GM19035 (cell line): ENCODE measurements at regions not wholly inside any gene's neighbourhood (a gene's known extent, or its start where the extent isn't known, plus 50 kb on each side); places are given as distances from the start of the nearest gene placed in this dataset.
A peak's percentile ranks its signal among the peaks of the same experiment; 100 is the strongest.

Source experiments
- ATAC-seq: cut with Tn5 transposase; IDR thresholded peaks from one replicate; pipeline ENCODE4 v1.9.1; 2021; ENCODE audit not compliant: unreplicated experiment

DNA sequence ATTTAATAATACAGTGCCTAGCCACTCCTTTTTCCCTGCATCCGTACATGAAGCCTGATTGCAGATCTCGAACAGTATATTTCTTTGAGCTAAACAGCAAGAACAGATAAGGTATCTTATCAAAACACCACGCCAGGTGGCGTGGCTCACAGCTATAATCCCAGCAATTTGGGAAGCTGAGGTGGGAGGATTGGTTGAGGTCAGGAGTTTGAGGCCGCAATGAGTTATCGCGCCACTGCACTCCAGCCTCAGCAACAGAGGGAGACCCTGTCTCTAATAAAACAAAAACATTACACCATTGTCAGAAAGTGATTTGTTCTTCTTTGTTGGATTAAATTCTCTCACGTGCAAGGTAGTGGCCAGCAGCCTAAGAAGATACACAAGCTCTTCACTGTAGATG lies 291.2 kb upstream of the DMRT1 start:
- ATAC-seq, result no peak

DNA sequence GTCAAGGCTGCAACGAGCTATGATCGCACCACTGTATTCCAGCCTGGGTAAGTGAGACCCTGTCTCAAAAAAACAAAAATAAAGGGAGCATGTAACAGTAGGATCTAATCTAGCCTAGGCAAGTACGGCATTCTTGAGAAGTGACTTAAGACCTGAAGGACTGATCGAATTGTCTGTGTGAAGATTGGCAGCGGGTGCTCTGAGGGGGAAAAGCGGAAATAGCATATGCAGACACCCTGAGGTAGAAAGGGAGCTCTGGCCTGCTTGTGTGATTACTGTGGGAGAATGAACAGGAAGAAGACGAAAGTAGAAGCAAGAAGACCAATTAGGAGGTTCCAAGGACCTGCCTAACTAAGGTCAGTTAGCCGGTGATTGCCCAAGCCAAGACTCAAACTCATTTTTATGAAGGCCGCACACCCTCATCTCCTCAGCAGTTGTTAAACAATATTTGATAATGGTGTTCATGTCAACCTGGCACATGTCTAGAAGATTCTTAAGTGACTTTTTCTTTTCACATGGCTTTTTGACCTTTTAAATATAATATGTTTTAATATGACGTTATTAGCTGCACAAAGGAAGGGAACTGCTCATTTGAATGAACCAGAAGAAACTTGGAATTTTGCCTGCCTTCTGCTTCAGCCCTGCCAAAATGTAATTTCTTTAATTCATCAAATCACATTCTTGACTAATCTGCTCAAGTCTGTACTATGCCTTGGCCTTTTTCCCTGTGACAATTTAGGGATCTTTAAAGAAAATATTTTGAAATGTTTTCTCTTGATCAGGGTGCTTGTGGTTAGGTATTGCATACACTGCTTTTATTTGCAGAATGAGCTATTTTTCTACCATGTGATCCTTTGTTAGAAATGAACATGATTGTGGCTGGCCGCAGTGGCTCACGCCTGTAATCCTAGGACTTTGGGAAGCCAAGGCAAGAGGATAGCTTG lies 289.2 kb upstream of the DMRT1 start:
- no peak for ATAC-seq

DNA sequence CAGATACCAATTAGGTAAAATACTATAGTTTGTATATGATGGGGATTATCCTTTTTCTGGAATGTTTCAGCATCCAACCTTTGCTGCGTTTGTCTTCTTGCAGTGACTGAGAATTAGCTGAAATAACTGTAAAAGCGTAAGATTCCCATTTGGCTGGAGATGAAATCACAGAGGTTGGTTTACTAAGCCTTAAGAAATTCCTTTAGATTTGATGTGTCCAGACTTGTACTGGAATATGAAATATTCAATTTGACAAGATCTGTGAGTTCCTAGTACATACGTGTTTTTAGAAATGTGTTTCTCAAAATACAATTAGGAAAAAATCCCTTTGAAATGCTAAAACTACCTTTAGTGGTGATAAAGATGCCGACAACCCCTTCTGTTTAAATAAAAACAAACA lies 286.0 kb upstream of the DMRT1 start:
- ATAC-seq, result no peak

DNA sequence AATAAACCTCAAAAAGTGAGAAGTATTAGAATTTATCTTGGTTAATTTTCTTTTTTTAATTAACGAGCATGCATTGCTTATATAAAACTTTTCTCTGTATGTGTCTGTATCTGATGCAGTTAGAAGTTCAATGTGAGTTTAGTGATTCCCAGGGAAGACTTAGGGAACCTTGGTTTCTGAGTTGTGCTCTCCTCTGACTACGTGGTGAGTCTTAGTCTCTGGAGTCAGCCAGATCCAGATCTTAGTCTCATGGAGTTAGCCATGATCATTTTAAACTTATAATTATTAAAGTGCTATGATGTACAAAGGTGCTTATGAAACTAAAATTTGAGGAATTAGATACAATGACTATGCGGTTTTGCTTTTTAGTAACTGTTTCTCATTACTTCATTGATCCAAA lies 285.3 kb upstream of the DMRT1 start:
- no peak for ATAC-seq

DNA sequence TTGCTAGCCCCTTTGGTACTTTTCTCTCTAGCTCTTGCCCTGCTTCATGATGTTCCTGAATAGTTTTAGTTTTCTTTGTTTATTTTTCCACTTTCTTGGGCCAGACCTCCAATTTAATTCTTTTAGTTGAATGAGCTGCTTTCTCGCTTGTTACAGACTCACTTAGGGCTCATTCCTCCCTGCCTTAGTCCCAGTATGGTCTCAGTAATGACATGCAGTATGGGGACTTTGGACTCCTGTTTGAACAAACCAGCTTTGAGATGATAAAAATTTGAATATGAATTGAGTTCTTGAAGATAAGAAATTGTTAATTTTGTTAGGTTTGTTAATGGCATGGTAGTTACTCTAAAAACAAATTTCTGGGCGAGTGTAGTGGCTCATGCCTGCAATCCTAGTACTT lies 284.8 kb upstream of the DMRT1 start:
- ATAC-seq, result no peak

DNA sequence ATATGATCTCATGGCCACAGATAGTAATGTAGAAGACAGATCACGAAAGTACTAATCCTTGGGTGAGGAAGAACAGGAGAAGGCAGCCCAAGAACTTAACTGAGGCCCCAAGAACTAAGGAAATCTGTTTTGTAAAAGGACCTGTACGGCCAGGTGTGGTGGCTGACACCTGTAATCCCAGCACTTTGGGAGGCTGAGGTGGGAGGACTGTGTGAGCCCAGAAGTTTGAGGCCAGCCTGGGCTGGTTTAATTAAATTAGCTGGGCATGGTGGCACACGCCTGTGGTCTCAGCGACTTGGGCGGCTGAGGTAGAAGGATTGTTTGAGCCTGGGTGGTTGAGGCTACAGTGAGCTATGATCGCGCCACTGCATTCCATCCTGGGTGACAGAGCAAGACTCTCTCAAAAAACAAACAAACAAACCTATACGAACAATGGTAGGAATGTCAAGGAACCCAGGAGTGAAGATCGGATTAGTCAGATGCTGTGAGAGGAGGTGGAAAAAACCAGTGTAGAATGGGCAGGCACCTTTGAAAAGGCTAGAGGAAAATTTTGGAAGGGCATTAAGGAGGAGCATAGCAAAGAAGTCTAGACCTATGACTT lies 283.8 kb upstream of the DMRT1 start:
- ATAC-seq, result no peak

DNA sequence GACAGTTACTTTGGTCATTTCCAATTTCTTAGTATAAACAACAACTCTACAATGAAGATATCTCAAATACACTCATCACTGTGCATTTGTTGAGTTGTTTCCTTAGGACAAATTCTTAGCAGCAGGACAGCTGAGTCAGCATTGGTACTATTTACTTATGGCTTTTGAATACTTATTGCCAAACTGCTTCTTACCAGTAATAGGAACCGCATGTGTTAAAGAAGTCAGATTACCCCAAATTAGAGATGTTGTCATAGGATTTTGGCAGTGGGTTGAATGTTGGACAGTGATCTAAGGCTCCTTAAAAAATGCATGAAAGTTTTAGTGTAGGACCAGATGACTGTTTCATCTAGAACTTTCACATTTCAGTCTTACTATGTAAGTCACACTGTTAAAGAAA lies 280.1 kb upstream of the DMRT1 start:
- ATAC-seq, result no peak

DNA sequence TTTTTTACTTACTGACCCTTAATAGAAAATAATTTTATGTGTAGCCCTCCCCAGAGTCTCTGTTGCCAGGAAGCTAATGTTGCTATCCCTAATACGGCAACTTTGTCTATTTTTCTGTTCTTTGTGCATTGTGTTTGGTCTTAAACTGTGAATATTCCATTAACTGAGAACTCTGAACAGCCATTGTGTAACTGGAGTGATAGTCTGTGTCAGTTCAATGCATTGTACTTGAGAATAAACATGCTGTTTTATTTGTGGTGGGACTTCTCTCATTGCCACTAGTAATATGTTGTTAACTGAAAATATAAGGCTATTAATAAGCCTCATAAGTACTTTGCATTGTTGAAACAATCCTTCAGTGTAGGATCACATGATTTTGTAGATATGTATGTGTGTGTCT lies 278.3 kb upstream of the DMRT1 start:
- no peak for ATAC-seq

DNA sequence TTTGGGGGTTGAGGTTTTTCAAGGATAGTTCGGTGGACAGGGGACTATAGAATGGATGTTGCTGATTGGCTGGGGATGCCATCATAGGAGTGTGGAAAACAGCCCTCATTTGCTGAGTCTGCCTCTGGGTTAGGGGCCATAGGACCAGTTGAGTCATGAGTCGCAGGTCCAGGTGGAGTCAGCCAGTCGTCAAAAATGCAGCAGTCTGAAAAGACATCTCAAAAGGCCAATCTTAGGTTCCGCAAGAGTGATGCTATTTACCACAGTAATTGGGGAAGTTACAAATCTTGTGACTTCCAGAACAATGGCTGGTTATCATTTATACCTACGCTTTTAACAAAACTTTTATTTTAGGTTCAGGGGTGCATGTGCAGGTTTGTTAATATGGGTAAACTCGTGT lies 276.0 kb upstream of the DMRT1 start:
- no peak for ATAC-seq

DNA sequence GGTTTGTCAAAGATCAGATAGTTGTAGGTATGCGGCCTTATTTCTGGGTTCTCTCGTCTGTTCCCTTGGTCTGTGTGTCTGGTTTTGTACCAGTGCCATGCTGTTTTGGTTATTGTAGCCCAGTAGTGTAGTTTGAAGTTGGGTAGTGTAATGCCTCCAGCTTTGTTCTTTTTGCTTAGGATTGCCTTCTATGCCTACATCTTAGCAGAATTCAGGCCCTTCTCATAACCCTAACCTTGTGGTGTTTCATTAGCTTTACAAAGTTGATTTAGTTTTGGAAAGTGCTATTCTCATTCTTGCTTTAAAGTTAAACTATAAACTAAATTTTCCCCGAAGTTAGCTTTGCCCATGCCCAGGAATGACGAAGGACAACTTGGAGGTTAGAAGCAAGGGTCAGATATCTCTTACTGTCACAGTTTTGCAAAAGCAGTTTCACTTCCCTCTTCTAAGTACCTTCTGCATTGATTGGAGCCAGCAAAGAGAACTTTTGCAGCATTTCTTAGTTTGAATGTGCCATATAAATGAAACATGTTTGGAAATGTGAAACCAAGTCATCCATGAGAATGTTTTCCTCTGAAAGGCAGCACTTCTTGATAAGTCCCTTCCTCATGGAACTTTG lies 274.3 kb upstream of the DMRT1 start:
- peak; percentile 75 for ATAC-seq

DNA sequence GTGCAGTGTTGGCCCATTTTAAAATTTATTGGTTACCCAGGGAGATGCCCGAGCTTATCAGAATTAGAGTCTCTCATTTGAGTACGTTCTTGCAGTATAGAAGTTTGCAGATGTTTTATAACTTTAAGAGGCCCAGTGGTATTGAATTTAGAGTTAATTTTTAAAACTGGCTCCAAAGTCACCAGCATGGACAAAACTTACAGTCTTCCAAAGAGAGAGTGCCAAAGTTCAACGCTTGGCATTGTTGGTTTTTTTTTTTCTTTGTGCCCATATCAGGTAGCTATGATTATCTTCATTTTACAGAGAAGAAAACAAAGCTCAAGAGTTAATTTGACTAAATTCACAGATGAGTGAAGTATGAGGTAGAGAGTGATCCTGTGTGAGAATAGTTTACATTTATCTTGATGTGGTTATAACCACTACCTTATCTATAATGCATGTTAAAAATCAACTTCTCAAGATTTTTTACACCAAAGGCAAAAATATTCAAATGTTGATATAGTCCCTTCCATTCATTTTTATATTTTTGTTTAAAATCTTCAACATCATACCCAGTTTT lies 273.7 kb upstream of the DMRT1 start:
- ATAC-seq, result no peak

DNA sequence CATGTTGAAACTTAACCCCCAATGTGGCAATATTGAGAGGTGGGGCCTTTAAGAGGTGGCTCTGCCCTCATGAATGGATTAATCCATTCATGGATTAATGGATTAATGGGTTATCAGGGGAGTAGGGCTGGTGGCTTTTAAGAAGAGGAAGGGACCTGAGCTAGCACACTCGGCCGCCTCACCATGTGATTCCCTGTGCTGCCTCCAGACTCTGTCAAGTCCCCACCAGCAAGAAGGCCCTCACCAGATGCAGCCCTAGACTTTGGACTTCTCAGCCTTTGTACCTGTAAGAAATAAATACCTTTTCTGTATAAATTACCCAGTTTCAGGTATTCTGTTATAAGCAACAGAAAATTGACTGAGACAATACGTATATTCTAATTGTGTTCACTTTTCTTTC lies 272.2 kb upstream of the DMRT1 start:
- ATAC-seq, result no peak

DNA sequence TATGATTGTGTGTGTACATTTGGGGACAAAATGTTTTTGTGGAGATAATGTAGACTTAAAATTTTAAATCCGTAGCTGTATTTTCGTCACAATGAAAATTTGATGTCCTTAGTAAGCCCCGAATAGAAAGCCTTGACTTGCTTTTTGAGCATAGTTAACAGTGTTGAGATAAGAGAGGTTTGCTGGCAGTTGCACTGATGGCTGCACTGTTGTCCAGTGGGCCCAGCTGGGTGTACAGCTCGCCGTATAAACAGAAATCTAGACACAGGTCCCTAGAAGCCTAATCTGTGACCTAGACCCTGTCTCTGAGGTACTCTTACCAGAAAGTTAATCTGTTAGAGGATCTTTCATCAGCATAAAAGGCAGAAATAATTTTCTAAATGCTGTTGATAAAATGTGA lies 271.3 kb upstream of the DMRT1 start:
- ATAC-seq, result no peak

DNA sequence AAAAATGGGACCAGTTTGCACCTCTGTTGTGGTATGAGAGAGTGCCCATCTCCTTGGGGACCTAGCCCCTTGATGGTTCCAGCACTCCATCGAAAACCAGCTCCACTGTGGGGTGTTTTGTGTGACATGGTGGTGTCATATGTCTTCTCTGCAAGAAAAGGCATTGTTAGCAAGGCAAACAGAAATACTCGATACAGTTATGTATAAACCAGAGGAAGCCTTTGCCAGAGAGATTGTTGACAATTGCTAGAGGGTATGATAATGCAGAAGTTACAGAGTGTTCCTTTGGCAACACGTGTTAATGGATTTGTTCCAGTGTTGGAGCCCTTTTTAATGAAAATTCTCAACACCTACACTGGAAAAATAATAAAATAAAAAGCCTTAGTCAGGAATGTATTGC lies 270.4 kb upstream of the DMRT1 start:
- ATAC-seq, result no peak

DNA sequence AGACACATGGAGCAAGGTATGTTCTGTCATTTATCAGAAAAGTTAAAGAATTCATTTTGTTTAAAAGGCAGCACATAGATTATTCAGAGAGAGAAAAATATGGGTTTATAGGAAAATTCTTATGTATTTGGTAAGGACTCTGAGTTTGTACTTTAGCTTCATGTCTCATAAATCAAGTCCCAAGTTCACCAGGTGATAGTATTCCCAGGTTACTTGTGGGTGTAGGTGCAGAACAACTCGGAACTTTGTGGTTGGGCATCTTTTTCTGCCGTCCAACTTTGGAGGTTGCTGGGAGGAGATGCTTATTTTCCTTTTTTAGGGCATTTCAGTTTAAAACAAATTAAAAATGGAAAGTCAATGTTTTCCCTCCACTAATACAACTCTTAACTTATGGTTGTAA lies 269.8 kb upstream of the DMRT1 start:
- ATAC-seq, result no peak

DNA sequence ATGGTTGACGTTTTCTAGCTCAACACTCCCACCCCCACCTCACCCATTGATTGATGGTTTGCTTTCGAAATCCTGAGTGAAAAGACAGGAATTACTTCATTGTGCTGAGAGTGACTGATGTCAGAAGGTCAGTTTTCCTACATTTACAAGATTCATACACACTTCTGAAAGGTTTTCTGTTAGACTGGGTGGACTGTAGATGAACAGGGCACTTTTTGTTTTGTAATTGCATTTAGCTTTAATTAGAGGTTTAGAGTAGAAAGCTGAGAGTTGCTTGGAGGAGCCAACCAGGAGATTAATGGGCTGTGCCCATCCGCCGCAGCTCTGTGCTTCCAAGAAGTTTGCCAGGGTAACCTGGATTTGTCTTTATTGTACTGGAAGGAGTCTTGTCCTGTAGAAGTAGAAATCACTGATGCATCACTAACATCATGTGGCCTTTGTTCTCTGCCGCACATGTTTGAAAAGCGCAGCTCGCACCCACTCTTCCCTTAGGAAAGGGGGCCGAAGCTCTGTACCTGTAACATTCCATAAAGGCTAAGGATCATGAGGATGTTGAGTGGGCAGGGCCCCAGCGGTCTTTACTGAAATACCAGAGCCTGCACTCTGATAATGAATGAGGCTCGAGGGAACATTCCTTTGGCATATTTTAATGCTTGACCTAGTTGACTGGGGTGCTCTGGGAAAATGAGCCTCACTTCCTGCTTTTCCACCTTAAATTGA lies 267.6 kb upstream of the DMRT1 start:
- no peak for ATAC-seq

DNA sequence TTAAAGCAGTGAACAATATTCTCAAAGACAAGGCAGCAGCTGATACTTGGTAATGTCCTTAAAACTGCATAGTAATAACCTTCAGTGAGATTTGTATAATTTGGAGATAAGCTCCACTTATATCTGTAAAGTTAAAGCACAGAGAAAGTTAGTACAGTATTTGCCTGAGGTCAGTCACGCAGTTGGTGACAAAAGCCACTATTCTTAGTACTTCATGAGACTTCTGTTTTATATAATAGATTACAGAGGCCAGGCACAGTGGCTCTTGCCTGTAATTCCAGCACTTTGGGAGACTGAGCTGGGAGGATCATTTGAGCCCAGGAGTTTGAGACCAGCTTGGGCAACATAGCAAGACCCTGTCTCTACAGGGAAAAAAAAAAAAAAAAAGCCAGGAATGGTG lies 266.4 kb upstream of the DMRT1 start:
- ATAC-seq, result no peak

DNA sequence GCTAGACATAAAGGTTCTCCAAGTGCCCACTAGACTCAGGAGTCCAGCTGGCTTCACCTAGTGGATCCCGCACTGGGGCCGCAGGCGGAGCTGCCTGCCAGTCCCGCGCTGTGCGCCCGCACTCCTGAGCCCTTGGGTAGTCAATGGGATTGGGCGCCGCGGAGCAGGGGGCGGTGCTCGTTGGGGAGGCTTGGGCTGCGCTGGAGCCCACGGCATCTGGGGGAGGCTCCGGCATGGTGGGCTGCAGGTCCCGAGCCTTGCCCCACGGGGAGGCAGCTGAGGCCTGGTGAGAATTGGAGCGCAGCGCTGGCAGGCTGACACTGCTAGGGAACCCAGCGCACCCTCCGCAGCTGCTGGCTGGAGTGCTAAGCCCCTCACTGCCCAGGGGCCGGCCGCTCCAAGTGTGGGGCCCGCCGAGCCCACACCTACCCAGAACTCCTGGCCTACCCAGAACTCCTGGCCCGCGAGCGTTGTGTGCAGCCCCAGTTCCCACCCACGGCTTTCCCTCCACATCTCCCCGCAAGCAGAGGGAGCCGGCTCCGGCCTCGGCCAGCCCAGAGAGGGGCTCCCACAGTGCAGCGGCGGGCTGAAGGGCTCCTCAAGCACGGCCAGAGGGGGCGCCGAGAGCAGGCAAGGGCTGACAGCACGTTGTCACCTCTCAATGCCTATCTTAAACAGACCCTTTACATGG lies 260.7 kb upstream of the DMRT1 start:
- ATAC-seq, result no peak

DNA sequence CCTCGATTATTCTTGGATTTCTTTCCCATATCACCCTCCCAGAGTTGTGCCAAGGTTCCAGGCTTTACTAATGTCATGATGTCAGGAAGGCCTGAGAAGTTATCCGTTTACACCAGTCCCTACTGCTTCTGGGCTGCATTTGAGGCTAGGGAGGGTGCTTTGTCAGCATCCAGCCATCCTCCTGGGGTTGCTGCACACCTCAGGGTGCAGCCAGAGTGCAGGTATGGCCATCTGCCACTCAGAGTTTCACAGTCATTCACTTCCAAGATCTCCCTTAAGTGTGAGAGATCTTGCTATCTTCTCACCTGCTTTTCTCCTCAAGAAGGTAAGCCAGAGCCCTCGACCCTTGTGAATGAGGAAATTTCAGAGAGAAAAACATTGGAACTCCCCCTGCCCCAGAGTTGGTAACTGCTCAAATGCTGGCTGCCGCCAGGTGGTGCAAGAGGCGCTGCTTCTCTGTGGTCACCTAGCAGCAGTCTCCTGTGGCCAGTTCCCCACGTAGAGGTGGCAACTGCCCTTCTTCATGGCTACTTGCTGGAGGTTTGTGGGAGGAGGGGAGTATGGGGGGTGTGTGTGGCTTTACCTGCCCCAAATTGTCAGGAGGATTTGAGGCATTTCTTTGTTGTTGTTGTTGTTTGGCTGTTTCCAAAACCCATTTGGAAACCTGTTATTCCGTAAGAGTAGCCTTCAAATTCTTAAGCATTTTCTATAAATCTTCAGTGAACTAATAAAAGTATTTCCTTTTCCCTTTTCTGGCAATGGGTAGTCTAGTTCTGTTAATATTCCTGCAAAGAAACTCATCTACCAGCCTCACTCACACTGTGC lies 259.6 kb upstream of the DMRT1 start:
- ATAC-seq, result no peak

DNA sequence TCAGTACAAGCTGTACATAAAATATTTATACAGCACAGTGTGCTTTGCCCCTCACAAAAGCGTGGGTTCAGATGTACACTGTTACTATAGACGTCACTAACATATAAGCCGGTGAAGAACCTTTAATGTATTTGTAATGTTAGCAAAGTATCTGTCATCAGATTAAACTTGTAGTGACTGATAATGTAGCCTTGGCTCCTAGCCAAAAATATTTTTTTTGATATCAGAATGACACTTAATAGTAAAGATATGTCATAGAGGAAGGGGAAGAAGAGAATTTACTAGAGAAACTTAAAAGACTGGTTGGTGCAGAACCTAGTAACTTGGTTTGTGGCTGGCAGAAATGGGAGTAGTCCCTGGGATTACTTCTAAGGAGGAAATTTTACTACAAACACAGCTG lies 258.7 kb upstream of the DMRT1 start:
- ATAC-seq, result no peak
